ENCODE measurements at regions not wholly inside any gene's neighbourhood (a gene's known extent, or its start where the extent isn't known, plus 50 kb on each side); places are given as distances from the start of the nearest gene placed in this dataset.

- TF ChIP-seq EZH2 (IDR thresholded peaks at IDR 0.05; ENCODE audit: borderline replicate concordance, low read depth, low read length, severe bottlenecking): no peak
- TF ChIP-seq CTCF (IDR thresholded peaks at IDR 0.05; ENCODE audit: borderline replicate concordance, extremely low read depth, low read length, poor library complexity, severe bottlenecking): no peak
These were observed 369.7 kb upstream of the AKR1E2 start for GRCh38 chr10:4456279-4456678.

Data from DND-41 (cell line).